ENCODE measurements at regions not wholly inside any gene's neighbourhood (a gene's known extent, or its start where the extent isn't known, plus 50 kb on each side); places are given as distances from the start of the nearest gene placed in this dataset.

GRCh38 chr4:32030406-32030805 is 1310.2 kb downstream of the PCDH7 start:
- TF ChIP-seq CTCF (IDR thresholded peaks at IDR 0.05; ENCODE audit: poor library complexity) = no peak
- no peak for TF ChIP-seq EZH2 (IDR thresholded peaks at IDR 0.05; ENCODE audit: borderline replicate concordance)
